Astrocyte (in vitro differentiated cells and primary cell): ENCODE measurements at regions not wholly inside any gene's neighbourhood (a gene's known extent, or its start where the extent isn't known, plus 50 kb on each side); places are given as distances from the start of the nearest gene placed in this dataset.

ENCODE experiments used
- DNase-seq: peaks from one replicate; pipeline ENCODE4 v3.0.0-alpha.2; 2010; ENCODE audit warnings: low read depth
- FAIRE-seq: peaks from 2 replicates; lab custom pipeline; 2011; peaks lifted over from hg19 to GRCh38; lab: Jason Lieb, UNC
- H2AFZ ChIP-seq: 2 replicates; pipeline ENCODE4 v1.6.0; 2012; ENCODE audit warnings: low read depth, low read length, inconsistent platforms
- H3K27ac ChIP-seq: 2 replicates; pipeline ENCODE4 v1.5.1; 2011; ENCODE audit warnings: low read depth, low read length, inconsistent platforms
- H3K27me3 ChIP-seq: 2 replicates; pipeline ENCODE4 v1.6.0; 2011; ENCODE audit warnings: low read length, inconsistent platforms; ENCODE audit not compliant: insufficient read depth
- H3K36me3 ChIP-seq: 2 replicates; pipeline ENCODE4 v1.5.1; 2011; ENCODE audit warnings: low read length, inconsistent platforms; ENCODE audit not compliant: insufficient read depth
- H3K4me1 ChIP-seq: 2 replicates; pipeline ENCODE4 v1.5.1; 2011; ENCODE audit warnings: low read length, inconsistent platforms; ENCODE audit not compliant: insufficient read depth
- H3K4me2 ChIP-seq: 2 replicates; pipeline ENCODE4 v1.6.0; 2012; ENCODE audit warnings: low read length, inconsistent platforms
- H3K4me3 ChIP-seq: 2 replicates; pipeline ENCODE4 v1.5.1; 2011; ENCODE audit warnings: low read depth, mild to moderate bottlenecking, low read length, inconsistent platforms; ENCODE audit not compliant: insufficient read depth
- H3K79me2 ChIP-seq: 2 replicates; pipeline ENCODE4 v1.6.0; 2012; ENCODE audit warnings: mild to moderate bottlenecking, low read length, inconsistent platforms; ENCODE audit not compliant: insufficient read depth
- H3K9ac ChIP-seq: 2 replicates; pipeline ENCODE4 v1.6.0; 2012; ENCODE audit warnings: mild to moderate bottlenecking, low read length, inconsistent platforms
- H3K9me3 ChIP-seq: 2 replicates; pipeline ENCODE4 v1.5.1; 2012; ENCODE audit warnings: low read depth, mild to moderate bottlenecking, low read length, inconsistent platforms; ENCODE audit not compliant: insufficient read depth
- H4K20me1 ChIP-seq: 2 replicates; pipeline ENCODE4 v1.6.0; 2012; ENCODE audit warnings: low read length, inconsistent platforms; ENCODE audit not compliant: insufficient read depth
- H3K27ac Mint-ChIP-seq: one replicate; pipeline ENCODE4 v1.8.0; 2021; ENCODE audit warnings: mild to moderate bottlenecking, mixed read lengths; ENCODE audit not compliant: unreplicated experiment
- H3K27me3 Mint-ChIP-seq: one replicate; pipeline ENCODE4 v1.8.0; 2021; ENCODE audit warnings: low read depth, mixed read lengths; ENCODE audit not compliant: unreplicated experiment
- H3K36me3 Mint-ChIP-seq: one replicate; pipeline ENCODE4 v1.8.0; 2021; ENCODE audit warnings: low read depth, mixed read lengths; ENCODE audit not compliant: unreplicated experiment
- H3K4me1 Mint-ChIP-seq: one replicate; pipeline ENCODE4 v1.8.0; 2021; ENCODE audit warnings: low read depth, mixed read lengths; ENCODE audit not compliant: unreplicated experiment
- H3K4me3 Mint-ChIP-seq: one replicate; pipeline ENCODE4 v1.8.0; 2021; ENCODE audit warnings: mild to moderate bottlenecking, moderate library complexity, mixed read lengths; ENCODE audit not compliant: unreplicated experiment
- H3K9me3 Mint-ChIP-seq: one replicate; pipeline ENCODE4 v1.8.0; 2021; ENCODE audit warnings: mild to moderate bottlenecking, mixed read lengths; ENCODE audit not compliant: unreplicated experiment
- CTCF ChIP-seq: IDR thresholded peaks from 2 replicates; pipeline ENCODE4 v1.5.1; 2011; ENCODE audit warnings: low read depth, mild to moderate bottlenecking, inconsistent platforms, low read length, moderate library complexity; ENCODE audit not compliant: insufficient read depth
- EZH2 ChIP-seq: IDR thresholded peaks from 2 replicates; pipeline ENCODE4 v1.6.1; 2012; ENCODE audit warnings: mild to moderate bottlenecking, low read length, inconsistent platforms; ENCODE audit not compliant: insufficient read depth

- TF ChIP-seq EZH2 (no peak), CTCF (no peak)
- no peak overlapping the region for H2AFZ ChIP-seq
- H3K9me3 ChIP-seq, result no peaks in the 10 kb centered on the region
- DNase-seq (no peak), FAIRE-seq (no peak)
- no peak overlapping the region for H3K4me2 ChIP-seq
- no peak overlapping the region for H3K9ac ChIP-seq
- H3K27me3 Mint-ChIP-seq, result no peaks in the 10 kb centered on the region
- H3K9me3 Mint-ChIP-seq, result no peaks in the 10 kb centered on the region
- H4K20me1 ChIP-seq, result no peaks in the 10 kb centered on the region
- H3K4me1 ChIP-seq, result no peaks in the 10 kb centered on the region
- H3K4me1 Mint-ChIP-seq, result no peaks in the 10 kb centered on the region
- no peaks in the 10 kb centered on the region for H3K79me2 ChIP-seq
- H3K36me3 Mint-ChIP-seq, result no peaks in the 10 kb centered on the region
- H3K36me3 ChIP-seq, result no peaks in the 10 kb centered on the region
- no peak overlapping the region for H3K27ac Mint-ChIP-seq
- no peak overlapping the region for H3K27ac ChIP-seq
- no peak overlapping the region for H3K4me3 ChIP-seq
- no peak overlapping the region for H3K4me3 Mint-ChIP-seq
- H3K27me3 ChIP-seq, result no peaks in the 10 kb centered on the region
Observed at GRCh38 chr10:53579773-53580172, 807.2 kb upstream of the MBL2 start.

GRCh38 chr10:53574024-53574423 lies 801.4 kb upstream of the MBL2 start:
- no peak for DNase-seq
- Mint-ChIP-seq H3K36me3 (no peaks in the 10 kb centered on the region), H3K4me1 (no peaks in the 10 kb centered on the region), H3K9me3 (no peaks in the 10 kb centered on the region), H3K27me3 (no peaks in the 10 kb centered on the region), H3K27ac (no peak overlapping the region), H3K4me3 (no peak overlapping the region)
- Histone ChIP-seq H3K79me2 (no peaks in the 10 kb centered on the region), H3K27me3 (no peaks in the 10 kb centered on the region), H4K20me1 (no peaks in the 10 kb centered on the region), H3K9me3 (no peaks in the 10 kb centered on the region), H3K27ac (no peak overlapping the region), H3K4me3 (no peak overlapping the region), H3K4me1 (no peaks in the 10 kb centered on the region), H2AFZ (no peak overlapping the region), H3K4me2 (no peak overlapping the region), H3K9ac (no peak overlapping the region), H3K36me3 (no peaks in the 10 kb centered on the region)
- no peak for FAIRE-seq
- TF ChIP-seq EZH2 (no peak), CTCF (no peak)

- Histone ChIP-seq H3K4me3 (no peak overlapping the region), H3K27ac (no peak overlapping the region), H4K20me1 (no peaks in the 10 kb centered on the region), H3K9ac (no peak overlapping the region), H3K27me3 (no peaks in the 10 kb centered on the region), H3K79me2 (no peaks in the 10 kb centered on the region), H3K36me3 (no peaks in the 10 kb centered on the region), H3K9me3 (no peaks in the 10 kb centered on the region), H3K4me2 (no peak overlapping the region), H2AFZ (no peak overlapping the region), H3K4me1 (no peaks in the 10 kb centered on the region)
- Mint-ChIP-seq H3K27ac (no peak overlapping the region), H3K4me3 (no peak overlapping the region), H3K27me3 (no peaks in the 10 kb centered on the region), H3K9me3 (no peaks in the 10 kb centered on the region), H3K36me3 (no peaks in the 10 kb centered on the region), H3K4me1 (no peaks in the 10 kb centered on the region)
- no peak for DNase-seq
- no peak for TF ChIP-seq EZH2
- TF ChIP-seq CTCF, result no peak
- FAIRE-seq, result no peak
Observed at GRCh38 chr10:53573498-53573897, 800.9 kb upstream of the MBL2 start.
